HL-60 (cell line): ENCODE measurements at regions not wholly inside any gene's neighbourhood (a gene's known extent, or its start where the extent isn't known, plus 50 kb on each side); places are given as distances from the start of the nearest gene placed in this dataset.

Experiments used
- POLR2AphosphoS5 ChIP-seq: IDR thresholded peaks from 2 replicates; pipeline ENCODE4 v1.6.1; 2012; ENCODE audit warnings: low read depth
- SPI1 ChIP-seq: IDR thresholded peaks from 2 replicates; pipeline ENCODE4 v1.6.1; 2012; ENCODE audit warnings: low read depth, mild to moderate bottlenecking, borderline replicate concordance
- TF ChIP-seq, protein P1 (sequence below): IDR thresholded peaks from one replicate; pipeline ENCODE4 v1.5.1; 2011; ENCODE audit warnings: low read length, control low read depth, inconsistent platforms; ENCODE audit not compliant: insufficient read depth

DNA sequence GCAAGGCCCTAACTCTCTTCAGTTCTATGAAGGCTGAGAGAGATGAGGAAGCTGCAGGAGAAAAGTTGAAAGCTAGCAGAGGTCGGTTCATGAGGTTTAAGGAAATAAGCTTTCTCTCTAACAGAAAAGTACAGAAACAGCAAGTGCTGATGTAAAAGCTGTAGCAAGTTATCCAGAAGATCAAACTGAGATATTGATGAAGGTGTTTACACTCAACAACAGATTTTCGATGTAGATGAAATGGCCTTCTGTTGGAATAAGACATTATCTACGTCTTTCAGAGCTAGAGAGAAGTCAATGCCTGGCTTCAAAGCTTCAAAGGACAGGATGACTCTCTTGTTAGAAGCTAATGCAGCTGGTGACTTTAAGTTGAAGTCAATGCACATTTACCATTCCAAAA lies 87.4 kb downstream of the PDCL3 start:
- TF ChIP-seq, protein P1, sequence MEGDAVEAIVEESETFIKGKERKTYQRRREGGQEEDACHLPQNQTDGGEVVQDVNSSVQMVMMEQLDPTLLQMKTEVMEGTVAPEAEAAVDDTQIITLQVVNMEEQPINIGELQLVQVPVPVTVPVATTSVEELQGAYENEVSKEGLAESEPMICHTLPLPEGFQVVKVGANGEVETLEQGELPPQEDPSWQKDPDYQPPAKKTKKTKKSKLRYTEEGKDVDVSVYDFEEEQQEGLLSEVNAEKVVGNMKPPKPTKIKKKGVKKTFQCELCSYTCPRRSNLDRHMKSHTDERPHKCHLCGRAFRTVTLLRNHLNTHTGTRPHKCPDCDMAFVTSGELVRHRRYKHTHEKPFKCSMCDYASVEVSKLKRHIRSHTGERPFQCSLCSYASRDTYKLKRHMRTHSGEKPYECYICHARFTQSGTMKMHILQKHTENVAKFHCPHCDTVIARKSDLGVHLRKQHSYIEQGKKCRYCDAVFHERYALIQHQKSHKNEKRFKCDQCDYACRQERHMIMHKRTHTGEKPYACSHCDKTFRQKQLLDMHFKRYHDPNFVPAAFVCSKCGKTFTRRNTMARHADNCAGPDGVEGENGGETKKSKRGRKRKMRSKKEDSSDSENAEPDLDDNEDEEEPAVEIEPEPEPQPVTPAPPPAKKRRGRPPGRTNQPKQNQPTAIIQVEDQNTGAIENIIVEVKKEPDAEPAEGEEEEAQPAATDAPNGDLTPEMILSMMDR = no peak
- TF ChIP-seq POLR2AphosphoS5 (no peak), SPI1 (no peak)
